HepG2 (cell line): ENCODE measurements at regions not wholly inside any gene's neighbourhood (a gene's known extent, or its start where the extent isn't known, plus 50 kb on each side); places are given as distances from the start of the nearest gene placed in this dataset.

Source experiments
- ATAC-seq: fragments of 200-7000 bp; cut with Tn5 transposase; 3 replicates; pipeline ENCODE4 v1.9.1; 2020; ENCODE audit warnings: mild to moderate bottlenecking, moderate library complexity
- BruUV-seq: library from RNA; stranded (reverse); fragments of 400-500 nt; replicated peaks from 2 replicates; lab custom pipeline; 2021; lab: Mats Ljungman, UMichigan
- CTCF ChIA-PET: fragments of 300-600 bp; formaldehyde crosslinking; extraction: SDS; loops from one replicate; lab custom pipeline; 2021; ENCODE audit warnings: low total read pairs, inconsistent platforms, low intra/inter-chr PET ratio; lab: Yijun Ruan, JAX
- POLR2A ChIA-PET: fragments of 350-600 bp; sonication (Branson Sonifier 250); formaldehyde crosslinking; loops from one replicate; lab custom pipeline; 2020; ENCODE audit warnings: antibody characterized with exemption, inconsistent platforms; lab: Yijun Ruan, JAX
- DNase-seq: peaks from one replicate; pipeline ENCODE4 v3.0.0-alpha.2; 2015; ENCODE audit warnings: low spot score
- FAIRE-seq: peaks from 3 replicates; lab custom pipeline; 2011; peaks lifted over from hg19 to GRCh38; lab: Jason Lieb, UNC
- H2AFZ ChIP-seq: one replicate; pipeline ENCODE4 v1.6.1; 2011; ENCODE audit warnings: low read length, inconsistent platforms
- H3K27ac ChIP-seq: fragments of 300-600 bp; 3 replicates; pipeline ENCODE4 v1.8.0; 2011; ENCODE audit warnings: mixed run types, mild to moderate bottlenecking, mixed read lengths, low read length, inconsistent platforms; ENCODE audit not compliant: insufficient read depth; ENCODE audit errors: extremely low read length
- H3K27me3 ChIP-seq, 2 experiments: fragments of 200-600 bp in 1 of 2; 2 replicates in 1 of 2; 3 replicates in 1 of 2; pipeline versions ENCODE4 v1.6.0 to v1.8.0; 2011; ENCODE audit warnings: low read length in 2 of 2, mild to moderate bottlenecking in 2 of 2, moderate library complexity in 2 of 2, inconsistent platforms in 1 of 2; ENCODE audit not compliant: insufficient read depth in 2 of 2, control insufficient read depth in 1 of 2
- H3K36me3 ChIP-seq, 2 experiments: fragments of 200-600 bp in 1 of 2; replicated peaks in 1 of 2; 2 replicates in 1 of 2; 3 replicates in 1 of 2; pipeline versions ENCODE4 v1.5.1 to v1.8.0; 2011; ENCODE audit warnings: low read length in 2 of 2, inconsistent platforms in 1 of 2; ENCODE audit not compliant: insufficient read depth in 2 of 2, control insufficient read depth in 1 of 2
- H3K4me1 ChIP-seq: 2 replicates; pipeline ENCODE4 v1.5.1; 2012; ENCODE audit warnings: low read length, inconsistent platforms; ENCODE audit not compliant: insufficient read depth
- H3K4me2 ChIP-seq: 2 replicates; pipeline ENCODE4 v1.6.0; 2011; ENCODE audit warnings: low read depth, low read length, inconsistent platforms
- H3K4me3 ChIP-seq, 3 experiments: fragments of 200-600 bp in 1 of 3; sonication (generic), shearing (Covaris generic) in 1 of 3; replicated peaks in 1 of 3; 2 replicates each; pipeline ENCODE4 v1.5.1; 2011 to 2016; ENCODE audit warnings: low read length in 3 of 3, inconsistent platforms in 2 of 3, low read depth in 2 of 3, mild to moderate bottlenecking in 2 of 3, control low read depth in 1 of 3, mixed read lengths in 1 of 3; ENCODE audit not compliant: insufficient read depth in 1 of 3
- H3K79me2 ChIP-seq: one replicate; pipeline ENCODE4 v1.6.1; 2011; ENCODE audit warnings: low read length, inconsistent platforms; ENCODE audit not compliant: insufficient read depth
- H3K9ac ChIP-seq: 2 replicates; pipeline ENCODE4 v1.6.0; 2011; ENCODE audit warnings: mild to moderate bottlenecking, low read depth, low read length, inconsistent platforms; ENCODE audit not compliant: insufficient read depth
- H3K9me3 ChIP-seq: 2 replicates; pipeline ENCODE4 v1.5.1; 2012; ENCODE audit warnings: mild to moderate bottlenecking, low read length
- H4K20me1 ChIP-seq: 2 replicates; pipeline ENCODE4 v1.6.0; 2011; ENCODE audit warnings: inconsistent platforms, mild to moderate bottlenecking, low read length, moderate library complexity; ENCODE audit not compliant: insufficient read depth
- AGO1 ChIP-seq: fragments of 200-400 bp; formaldehyde crosslinking; IDR thresholded peaks from 2 replicates; pipeline ENCODE4 v1.6.1; 2017; ENCODE audit warnings: mild to moderate bottlenecking, low read depth, low read length, moderate library complexity; ENCODE audit not compliant: poor library complexity, severe bottlenecking
- BORCS8-MEF2B ChIP-seq: sonication (generic); formaldehyde crosslinking; IDR thresholded peaks from 2 replicates; pipeline ENCODE4 v1.8.0; 2022; ENCODE audit warnings: mild to moderate bottlenecking, missing genetic modification reagents
- GPN1 ChIP-seq: sonication (generic); formaldehyde crosslinking; IDR thresholded peaks from 2 replicates; pipeline ENCODE4 v1.5.1; 2020; ENCODE audit warnings: missing genetic modification reagents, borderline replicate concordance
- GTF2F1 ChIP-seq: fragments of 150-350 bp; IDR thresholded peaks from 2 replicates; pipeline ENCODE4 v1.6.1; 2014; ENCODE audit warnings: low read length
- MXD4 ChIP-seq: IDR thresholded peaks from 2 replicates; pipeline ENCODE4 v1.6.1; 2016; ENCODE audit warnings: mild to moderate bottlenecking, missing biosample characterization, missing genetic modification reagents
- NFYB ChIP-seq: sonication (generic); formaldehyde crosslinking; IDR thresholded peaks from 2 replicates; pipeline ENCODE4 v1.4.0; 2020; ENCODE audit warnings: missing genetic modification reagents
- PATZ1 ChIP-seq: sonication (generic); formaldehyde crosslinking; IDR thresholded peaks from 2 replicates; pipeline ENCODE4 v1.4.0; 2020; ENCODE audit warnings: missing genetic modification reagents
- RCOR2 ChIP-seq: IDR thresholded peaks from 2 replicates; pipeline ENCODE4 v1.6.1; 2016; ENCODE audit warnings: missing biosample characterization, missing genetic modification reagents
- RNF219 ChIP-seq: sonication (generic); formaldehyde crosslinking; IDR thresholded peaks from 2 replicates; pipeline ENCODE4 v1.5.0; 2020; ENCODE audit warnings: mild to moderate bottlenecking, missing genetic modification reagents
- SMAD3 ChIP-seq: sonication (generic); formaldehyde crosslinking; IDR thresholded peaks from 2 replicates; pipeline ENCODE4 v1.4.0; 2020; ENCODE audit warnings: missing genetic modification reagents
- TBP ChIP-seq: sonication (generic); formaldehyde crosslinking; IDR thresholded peaks from 2 replicates; pipeline ENCODE4 v1.5.0; 2020; ENCODE audit warnings: missing genetic modification reagents
- ZNF10 ChIP-seq: sonication (generic); formaldehyde crosslinking; IDR thresholded peaks from 2 replicates; pipeline ENCODE4 v1.4.0; 2020; ENCODE audit warnings: mild to moderate bottlenecking, low read depth, missing genetic modification reagents, borderline replicate concordance
- ZNF124 ChIP-seq: sonication (generic); formaldehyde crosslinking; IDR thresholded peaks from 2 replicates; pipeline ENCODE4 v1.4.0; 2020; ENCODE audit warnings: missing genetic modification reagents
- ZNF143 ChIP-seq: sonication (generic); formaldehyde crosslinking; IDR thresholded peaks from 2 replicates; pipeline ENCODE4 v1.4.0; 2020; ENCODE audit warnings: missing genetic modification reagents
- ZNF224 ChIP-seq: sonication (generic); formaldehyde crosslinking; IDR thresholded peaks from 2 replicates; pipeline ENCODE4 v1.5.0; 2020; ENCODE audit warnings: mild to moderate bottlenecking, missing genetic modification reagents
- ZNF331 ChIP-seq: sonication (generic); formaldehyde crosslinking; IDR thresholded peaks from 2 replicates; pipeline ENCODE4 v1.4.0; 2020; ENCODE audit warnings: missing genetic modification reagents
- ZNF850 ChIP-seq: sonication (generic); formaldehyde crosslinking; conservative IDR thresholded peaks from 2 replicates; pipeline ENCODE4 v1.9.0; 2021; ENCODE audit warnings: mild to moderate bottlenecking, missing genetic modification reagents
- ZSCAN31 ChIP-seq: sonication (generic); formaldehyde crosslinking; IDR thresholded peaks from 2 replicates; pipeline ENCODE4 v1.5.0; 2020; ENCODE audit warnings: low read depth, mild to moderate bottlenecking, missing genetic modification reagents
- in situ Hi-C: cut with HindIII; loops from 2 replicates; pipeline ENCODE4 v1.10.0; 2017; ENCODE audit warnings: low pct_unique_long_range_greater_than_20kb; ENCODE audit not compliant: extremely low pct_ligation_motif_present
- intact Hi-C: fragments of 100-400 bp; cut with micrococcal nuclease; formaldehyde crosslinking; loops from one replicate; pipeline ENCODE4 v1.10.0; 2022; ENCODE audit not compliant: unreplicated experiment
- TF ChIP-seq, protein P1 (sequence below): sonication (generic); formaldehyde crosslinking; IDR thresholded peaks from 2 replicates; pipeline ENCODE4 v1.5.0; 2020; ENCODE audit warnings: mild to moderate bottlenecking, missing genetic modification reagents, moderate library complexity

- CTCF ChIA-PET: no interaction called here
- no peak for DNase-seq
- BruUV-seq: no TSS peak
These were observed 603.1 kb downstream of the ZEB2 start for GRCh38 chr2:143916781-143917180.

More at GRCh38 chr2:143916781-143917180, 603.1 kb downstream of the ZEB2 start:
- no peak for ATAC-seq
- no peaks in the 10 kb centered on the region for H4K20me1 ChIP-seq
- peaks cover 46% of the 10 kb centered on the region for H3K9me3 ChIP-seq
- H3K4me2 ChIP-seq: no peak overlapping the region
- POLR2A ChIA-PET: no interaction called here
- no peak for FAIRE-seq
- H3K27me3 ChIP-seq: no peaks in the 10 kb centered on the region
- H3K36me3 ChIP-seq: no peaks in the 10 kb centered on the region
- no peak overlapping the region for H3K4me3 ChIP-seq
- H3K4me1 ChIP-seq: no peaks in the 10 kb centered on the region
- in situ Hi-C loops: no loop called here
- H3K9ac ChIP-seq: no peak overlapping the region
- TF ChIP-seq ZNF124 (no peak), TBP (CRISPR knock-in tag) (no peak), ZNF850 (CRISPR knock-in tag) (no peak), GTF2F1 (no peak), ZNF224 (no peak), ZNF331 (CRISPR knock-in tag) (no peak), GPN1 (CRISPR knock-in tag) (no peak), MXD4 (no peak), RCOR2 (CRISPR knock-in tag) (no peak), ZNF10 (no peak), SMAD3 (CRISPR knock-in tag) (no peak), ZSCAN31 (no peak), NFYB (CRISPR knock-in tag) (no peak), RNF219 (no peak), BORCS8-MEF2B (no peak), AGO1 (no peak), PATZ1 (CRISPR knock-in tag) (no peak), ZNF143 (CRISPR knock-in tag) (no peak)
- TF ChIP-seq, protein P1, sequence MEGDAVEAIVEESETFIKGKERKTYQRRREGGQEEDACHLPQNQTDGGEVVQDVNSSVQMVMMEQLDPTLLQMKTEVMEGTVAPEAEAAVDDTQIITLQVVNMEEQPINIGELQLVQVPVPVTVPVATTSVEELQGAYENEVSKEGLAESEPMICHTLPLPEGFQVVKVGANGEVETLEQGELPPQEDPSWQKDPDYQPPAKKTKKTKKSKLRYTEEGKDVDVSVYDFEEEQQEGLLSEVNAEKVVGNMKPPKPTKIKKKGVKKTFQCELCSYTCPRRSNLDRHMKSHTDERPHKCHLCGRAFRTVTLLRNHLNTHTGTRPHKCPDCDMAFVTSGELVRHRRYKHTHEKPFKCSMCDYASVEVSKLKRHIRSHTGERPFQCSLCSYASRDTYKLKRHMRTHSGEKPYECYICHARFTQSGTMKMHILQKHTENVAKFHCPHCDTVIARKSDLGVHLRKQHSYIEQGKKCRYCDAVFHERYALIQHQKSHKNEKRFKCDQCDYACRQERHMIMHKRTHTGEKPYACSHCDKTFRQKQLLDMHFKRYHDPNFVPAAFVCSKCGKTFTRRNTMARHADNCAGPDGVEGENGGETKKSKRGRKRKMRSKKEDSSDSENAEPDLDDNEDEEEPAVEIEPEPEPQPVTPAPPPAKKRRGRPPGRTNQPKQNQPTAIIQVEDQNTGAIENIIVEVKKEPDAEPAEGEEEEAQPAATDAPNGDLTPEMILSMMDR (CRISPR knock-in tag): no peak
- H3K27ac ChIP-seq: no peak overlapping the region
- intact Hi-C loops: no loop called here
- H2AFZ ChIP-seq: no peak overlapping the region
- H3K79me2 ChIP-seq: no peaks in the 10 kb centered on the region
